ENCODE measurements at regions not wholly inside any gene's neighbourhood (a gene's known extent, or its start where the extent isn't known, plus 50 kb on each side); places are given as distances from the start of the nearest gene placed in this dataset.

GRCh38 chr1:73801912-73802429 lies 396.0 kb downstream of the LRRIQ3 start:
- TF ChIP-seq CTCF (IDR thresholded peaks at IDR 0.05) (no peak), POLR2A (IDR thresholded peaks at IDR 0.05) (no peak)

Data from adrenal gland (tissue), 5 donors.